ENCODE measurements at regions not wholly inside any gene's neighbourhood (a gene's known extent, or its start where the extent isn't known, plus 50 kb on each side); places are given as distances from the start of the nearest gene placed in this dataset.

DNA sequence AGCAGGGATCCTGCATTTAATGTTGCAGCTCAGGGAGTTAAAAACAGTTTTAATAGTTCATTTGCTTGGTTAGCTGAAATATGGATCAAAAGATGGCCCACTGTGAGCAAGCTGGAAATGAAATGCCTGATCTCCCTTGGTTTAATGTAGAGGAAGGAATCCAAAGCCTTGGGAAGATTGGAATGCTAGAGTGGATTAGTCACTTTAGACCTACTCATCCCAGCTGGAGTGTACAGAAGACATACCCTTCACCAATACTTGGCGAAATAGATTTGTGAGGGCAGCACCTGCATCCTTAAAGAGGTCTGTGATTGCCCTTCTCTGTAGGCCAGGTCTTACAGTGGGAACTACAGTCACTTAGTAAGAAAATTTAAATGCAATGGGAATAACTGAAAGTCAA, 58.0 kb upstream of the KRAS start:
- no peak for DNase-seq (ENCODE audit: low read depth)
- TF ChIP-seq MYC (IDR thresholded peaks at IDR 0.05; ENCODE audit: low read depth, low read length): no peak
- TF ChIP-seq, protein P1, sequence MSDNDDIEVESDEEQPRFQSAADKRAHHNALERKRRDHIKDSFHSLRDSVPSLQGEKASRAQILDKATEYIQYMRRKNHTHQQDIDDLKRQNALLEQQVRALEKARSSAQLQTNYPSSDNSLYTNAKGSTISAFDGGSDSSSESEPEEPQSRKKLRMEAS (IDR thresholded peaks at IDR 0.05; ENCODE audit: low read depth, low read length): no peak
- TF ChIP-seq POLR2A (IDR thresholded peaks at IDR 0.05; ENCODE audit: extremely low read depth, insufficient read length): no peak
- TF ChIP-seq, protein P2, sequence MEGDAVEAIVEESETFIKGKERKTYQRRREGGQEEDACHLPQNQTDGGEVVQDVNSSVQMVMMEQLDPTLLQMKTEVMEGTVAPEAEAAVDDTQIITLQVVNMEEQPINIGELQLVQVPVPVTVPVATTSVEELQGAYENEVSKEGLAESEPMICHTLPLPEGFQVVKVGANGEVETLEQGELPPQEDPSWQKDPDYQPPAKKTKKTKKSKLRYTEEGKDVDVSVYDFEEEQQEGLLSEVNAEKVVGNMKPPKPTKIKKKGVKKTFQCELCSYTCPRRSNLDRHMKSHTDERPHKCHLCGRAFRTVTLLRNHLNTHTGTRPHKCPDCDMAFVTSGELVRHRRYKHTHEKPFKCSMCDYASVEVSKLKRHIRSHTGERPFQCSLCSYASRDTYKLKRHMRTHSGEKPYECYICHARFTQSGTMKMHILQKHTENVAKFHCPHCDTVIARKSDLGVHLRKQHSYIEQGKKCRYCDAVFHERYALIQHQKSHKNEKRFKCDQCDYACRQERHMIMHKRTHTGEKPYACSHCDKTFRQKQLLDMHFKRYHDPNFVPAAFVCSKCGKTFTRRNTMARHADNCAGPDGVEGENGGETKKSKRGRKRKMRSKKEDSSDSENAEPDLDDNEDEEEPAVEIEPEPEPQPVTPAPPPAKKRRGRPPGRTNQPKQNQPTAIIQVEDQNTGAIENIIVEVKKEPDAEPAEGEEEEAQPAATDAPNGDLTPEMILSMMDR (IDR thresholded peaks at IDR 0.05; ENCODE audit: low read depth, low read length): no peak

DNA sequence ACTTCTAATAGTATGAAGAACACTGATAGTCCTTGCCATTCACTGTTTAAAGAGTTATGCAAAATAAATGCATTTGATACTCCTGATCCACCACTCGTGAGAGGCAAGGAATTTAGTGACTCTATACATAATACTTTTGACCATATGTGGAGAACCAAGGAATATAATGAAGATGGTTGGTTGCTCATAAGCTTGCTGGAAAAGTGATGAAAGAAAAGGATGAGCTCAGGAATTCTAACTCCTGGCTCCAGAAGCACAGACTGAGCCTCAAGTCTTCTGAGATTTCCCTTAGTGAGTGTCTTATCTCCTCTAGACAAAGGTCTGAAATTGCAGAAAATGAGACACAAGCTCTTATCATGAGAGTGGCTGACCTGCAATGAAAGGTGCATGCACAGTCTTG, 57.1 kb upstream of the KRAS start:
- H3K4me3 ChIP-seq (ENCODE audit: low read depth, low read length): no peak overlapping the region
- DNase-seq (ENCODE audit: low read depth): no peak
- no peak for TF ChIP-seq MYC (IDR thresholded peaks at IDR 0.05; ENCODE audit: low read depth, low read length)
- TF ChIP-seq POLR2A (IDR thresholded peaks at IDR 0.05; ENCODE audit: extremely low read depth, insufficient read length): no peak
- TF ChIP-seq, protein P2 (IDR thresholded peaks at IDR 0.05; ENCODE audit: low read depth, low read length): no peak
- TF ChIP-seq, protein P1 (IDR thresholded peaks at IDR 0.05; ENCODE audit: low read depth, low read length): no peak

More for the DNA sequence above, 58.0 kb upstream of the KRAS start:
- no peak overlapping the region for H3K4me3 ChIP-seq (ENCODE audit: low read depth, low read length)

DNA sequence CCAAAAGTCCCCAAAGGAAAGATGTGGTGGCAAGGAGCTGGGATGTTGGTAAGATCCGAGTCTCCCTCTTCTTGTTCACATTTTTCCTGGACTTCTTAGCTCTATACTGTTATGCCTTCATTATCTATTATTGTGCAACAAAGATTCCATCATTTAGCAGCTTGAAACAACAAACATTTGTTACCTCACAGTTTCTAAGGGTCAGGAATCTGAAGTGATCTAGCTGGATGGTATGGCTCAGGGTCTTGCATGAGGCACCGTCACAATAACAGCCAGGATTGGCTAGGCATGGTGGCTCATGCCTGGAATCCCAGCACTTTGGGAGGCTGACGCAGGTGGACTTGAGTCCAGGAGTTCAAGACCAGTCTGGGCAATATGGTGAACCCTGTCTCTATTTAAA, 51.1 kb upstream of the KRAS start:
- TF ChIP-seq, protein P2 (IDR thresholded peaks at IDR 0.05; ENCODE audit: low read depth, low read length): no peak
- TF ChIP-seq MYC (IDR thresholded peaks at IDR 0.05; ENCODE audit: low read depth, low read length) (no peak), POLR2A (IDR thresholded peaks at IDR 0.05; ENCODE audit: extremely low read depth, insufficient read length) (no peak)
- TF ChIP-seq, protein P1 (IDR thresholded peaks at IDR 0.05; ENCODE audit: low read depth, low read length): no peak

More for the DNA sequence above, 51.1 kb upstream of the KRAS start:
- H3K4me3 ChIP-seq (ENCODE audit: low read depth, low read length): no peak overlapping the region
- DNase-seq (ENCODE audit: low read depth): no peak
